Lung microvascular endothelial cell (primary cell): ENCODE measurements at regions not wholly inside any gene's neighbourhood (a gene's known extent, or its start where the extent isn't known, plus 50 kb on each side); places are given as distances from the start of the nearest gene placed in this dataset.
"Not testable (repeated sequence)": the region's sequence is repeated elsewhere in the genome, so short reads cannot be mapped to it uniquely, and the experiment has no call there.

Source experiments
- DNase-seq, 2 donors: peaks; one replicate each; pipeline versions ENCODE4 v3.0.0 to v3.0.0-alpha.2; 2010; ENCODE audit warnings: low read depth in 2 of 2

DNA sequence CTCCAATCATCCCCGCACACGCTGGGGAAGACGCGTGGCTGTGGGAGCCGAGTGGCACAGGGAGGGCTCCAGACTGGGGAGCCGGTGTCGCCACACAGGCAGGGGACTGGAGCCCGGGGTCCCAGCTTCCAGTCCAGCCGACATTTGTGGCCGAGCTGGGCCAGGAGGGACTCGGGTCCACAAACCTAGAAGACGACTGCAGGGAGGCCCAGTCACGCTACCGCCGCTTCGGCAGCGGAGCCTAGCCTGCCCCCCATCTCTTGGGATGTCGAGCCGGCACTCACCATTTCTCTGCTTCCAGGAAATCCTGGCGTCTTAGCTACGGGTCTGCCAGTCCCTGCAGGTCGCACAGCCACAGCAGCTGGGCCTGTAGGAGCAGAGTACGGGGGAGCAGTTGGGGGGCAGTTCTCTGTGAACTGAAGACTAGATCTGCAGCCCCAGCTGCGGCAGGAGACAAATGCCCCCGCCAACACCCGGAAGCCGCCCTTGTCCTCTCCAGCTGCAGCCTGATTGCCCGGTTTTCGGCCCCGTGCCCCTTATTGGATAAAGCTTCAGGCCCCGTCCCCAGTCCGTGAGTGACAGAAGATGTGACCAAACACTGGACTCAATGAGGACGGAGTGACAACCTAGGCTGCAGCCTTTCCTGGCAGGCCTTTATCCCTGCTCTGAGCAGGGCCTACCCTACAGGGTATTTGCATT, 270.7 kb downstream of the ZNF33B start:
- DNase-seq: peak; percentile 88 to 96

GRCh38 chr10:42351745-42352144, 286.6 kb downstream of the ZNF33B start:
- no peak for DNase-seq

GRCh38 chr10:42336593-42337337, 301.6 kb downstream of the ZNF33B start:
- not testable (repeated sequence) for DNase-seq

- DNase-seq: not testable (repeated sequence)
These were observed 302.6 kb downstream of the ZNF33B start for GRCh38 chr10:42335653-42336296.

GRCh38 chr10:42304341-42304740, 334.0 kb downstream of the ZNF33B start:
- peak in 1 of 2 donors; percentile 36 for DNase-seq

GRCh38 chr10:42281896-42282295, 356.5 kb downstream of the ZNF33B start:
- DNase-seq: not testable (repeated sequence)

- not testable (repeated sequence) for DNase-seq
These were observed 368.6 kb downstream of the ZNF33B start for GRCh38 chr10:42269788-42270187.

DNA sequence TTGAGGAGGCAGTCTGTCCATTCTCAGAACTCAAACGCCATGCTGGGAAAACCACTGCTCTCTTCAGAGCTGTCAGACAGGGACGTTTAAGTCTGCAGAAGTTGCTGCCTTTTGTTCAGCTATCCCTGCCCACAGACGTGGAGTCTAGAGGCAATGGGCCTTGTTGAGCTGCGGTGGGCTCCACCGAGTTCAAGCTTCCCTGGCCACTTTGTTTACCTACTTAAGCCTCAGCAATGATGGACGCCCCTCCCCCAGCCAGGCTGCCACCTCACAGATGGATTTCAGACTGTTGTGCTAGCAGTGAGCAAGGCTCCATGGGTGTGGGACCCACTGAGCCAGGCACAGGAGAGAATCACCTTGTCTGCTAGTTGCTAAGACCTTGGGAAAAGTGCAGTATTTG, 375.1 kb downstream of the ZNF33B start:
- DNase-seq: not testable (repeated sequence)

DNA sequence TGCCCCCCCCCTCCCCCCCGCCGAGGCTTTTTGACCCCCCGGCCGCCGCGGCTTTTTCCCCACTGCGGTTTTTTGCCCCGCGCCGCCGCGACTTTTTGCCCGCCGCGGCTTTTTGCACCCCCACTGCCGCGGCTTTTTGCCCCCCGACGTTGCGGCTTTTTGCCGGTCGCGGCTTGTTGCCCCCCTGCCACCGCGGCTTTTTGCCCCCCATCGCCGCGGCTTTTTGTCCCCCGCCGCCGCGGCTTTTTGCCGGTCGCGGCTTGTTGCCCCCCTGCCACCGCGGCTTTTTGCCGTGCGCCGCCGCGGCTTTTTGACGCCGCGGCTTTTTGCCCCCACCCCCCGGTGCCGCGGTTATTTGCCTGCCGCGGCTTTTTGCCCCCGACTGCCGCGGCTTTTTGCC, 395.4 kb downstream of the ZNF33B start:
- not testable (repeated sequence) for DNase-seq

- DNase-seq: no peak
These were observed 396.1 kb downstream of the ZNF33B start for GRCh38 chr10:42242135-42242805.

- not testable (repeated sequence) for DNase-seq
These were observed 402.0 kb downstream of the ZNF33B start for GRCh38 chr10:42236401-42236800.

GRCh38 chr10:42235736-42236135, 402.6 kb downstream of the ZNF33B start:
- not testable (repeated sequence) for DNase-seq

DNA sequence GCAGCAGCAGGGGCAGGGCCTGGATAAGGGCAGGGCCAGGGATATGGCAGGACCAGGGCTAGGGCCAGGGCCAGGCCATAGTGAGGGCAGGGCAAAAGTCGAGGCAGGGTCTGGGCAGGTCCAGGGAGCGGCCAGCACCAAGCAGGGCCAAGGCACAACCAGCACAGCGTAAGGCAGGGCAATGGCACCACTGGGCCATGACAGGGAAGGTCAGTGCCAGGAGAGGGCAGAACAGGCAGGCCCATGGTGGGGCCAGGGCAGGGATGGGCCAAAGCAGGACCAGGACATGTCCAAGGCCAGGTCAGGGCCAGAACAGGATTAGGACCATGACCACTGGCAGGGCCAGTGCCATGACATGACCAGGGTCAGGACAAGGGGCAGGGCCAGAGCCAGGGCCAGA, 403.1 kb downstream of the ZNF33B start:
- not testable (repeated sequence) for DNase-seq

GRCh38 chr10:42234506-42234905, 403.9 kb downstream of the ZNF33B start:
- DNase-seq: not testable (repeated sequence)

GRCh38 chr10:42233461-42234206, 404.7 kb downstream of the ZNF33B start:
- not testable (repeated sequence) for DNase-seq

DNA sequence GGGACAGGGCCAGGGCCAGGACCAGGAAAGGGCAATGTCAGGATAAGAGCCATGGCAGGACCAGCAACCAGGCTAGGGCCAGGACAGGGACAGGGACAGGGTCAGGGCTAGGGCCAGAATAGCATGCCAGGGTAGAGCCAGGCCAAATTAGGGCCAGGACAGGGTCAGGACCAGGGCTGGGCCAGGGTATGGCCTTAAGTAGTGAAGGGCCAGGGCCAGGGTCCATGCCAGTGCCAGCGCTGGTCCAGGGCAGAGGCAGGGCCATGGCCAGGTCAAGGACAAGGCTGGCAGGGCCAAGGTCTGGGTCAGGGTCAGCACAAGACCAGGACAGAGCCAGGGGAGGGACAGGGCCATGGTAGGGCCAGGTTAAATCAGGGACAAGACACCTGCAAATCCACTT, 405.4 kb downstream of the ZNF33B start:
- not testable (repeated sequence) for DNase-seq

DNA sequence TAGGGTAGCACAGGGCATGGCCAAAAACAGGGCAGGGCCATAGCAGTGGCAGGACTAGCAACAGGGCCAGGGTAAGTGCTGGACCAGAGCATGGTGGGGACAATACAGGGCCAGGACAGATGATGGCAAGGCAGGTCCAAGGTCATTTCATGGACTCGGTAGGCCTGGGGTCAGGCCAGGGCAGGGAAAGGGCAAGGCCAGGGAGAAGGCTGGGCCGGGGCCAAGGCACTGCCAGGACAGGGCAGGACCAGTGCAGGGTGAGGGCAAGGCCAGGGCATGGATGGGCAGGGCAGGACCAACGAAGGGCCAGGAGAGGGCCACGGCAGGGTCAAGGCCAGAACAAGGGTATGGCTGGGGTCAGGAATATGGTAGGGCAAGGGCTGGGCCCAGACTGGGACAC, 407.6 kb downstream of the ZNF33B start:
- not testable (repeated sequence) for DNase-seq

- DNase-seq: not testable (repeated sequence)
These were observed 408.3 kb downstream of the ZNF33B start for GRCh38 chr10:42230115-42230514.

DNA sequence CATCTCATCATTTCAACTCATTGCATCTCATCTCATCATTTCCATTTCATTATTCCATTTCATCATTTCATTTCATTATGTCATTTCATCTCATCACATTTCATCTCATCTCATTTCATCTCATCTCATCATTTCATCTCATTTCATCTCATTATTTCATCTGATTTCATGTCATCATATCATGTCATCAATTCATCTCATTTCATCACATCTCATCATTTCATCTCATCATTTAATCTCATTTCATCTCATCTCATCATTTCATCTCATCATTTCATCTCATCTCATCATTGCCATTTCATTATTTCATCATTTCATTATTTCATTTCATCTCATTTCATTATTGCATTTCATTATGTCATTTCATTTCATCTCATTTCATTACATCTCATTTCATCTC, 410.5 kb downstream of the ZNF33B start:
- not testable (repeated sequence) for DNase-seq

- DNase-seq: not testable (repeated sequence)
These were observed 444.8 kb downstream of the ZNF33B start for GRCh38 chr10:42193588-42193987.

DNA sequence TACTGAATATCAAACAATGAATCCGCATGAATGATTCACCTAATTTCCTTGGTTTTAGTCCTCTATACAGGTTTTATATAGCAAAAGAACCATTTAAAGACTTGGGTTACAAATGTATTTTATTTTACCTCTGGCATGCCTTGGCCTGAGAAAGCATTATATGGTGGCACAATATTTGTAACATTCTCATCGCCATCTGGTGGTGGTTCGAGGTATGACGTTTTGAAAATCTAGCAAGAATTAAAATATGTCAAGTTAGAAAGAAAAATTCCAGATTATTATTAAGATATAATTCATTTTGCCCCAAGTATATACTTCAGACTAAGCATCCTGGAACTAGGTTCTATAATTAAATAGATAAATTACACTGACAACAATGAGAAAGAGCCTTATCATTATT, 445.9 kb downstream of the ZNF33B start:
- DNase-seq: peak; percentile 23 to 42
